Adipocyte (in vitro differentiated cells): ENCODE measurements at regions not wholly inside any gene's neighbourhood (a gene's known extent, or its start where the extent isn't known, plus 50 kb on each side); places are given as distances from the start of the nearest gene placed in this dataset.

Experiments
- DNase-seq: peaks from one replicate; pipeline ENCODE4 v3.0.0-alpha.2; 2015; ENCODE audit warnings: low read depth
- H3K27me3 ChIP-seq: replicated peaks from 2 replicates; pipeline ENCODE4 v1.7.0; 2013; ENCODE audit warnings: mild to moderate bottlenecking, low read length, moderate library complexity; ENCODE audit not compliant: control insufficient read depth, insufficient read depth
- H3K36me3 ChIP-seq: 2 replicates; pipeline ENCODE4 v1.7.0; 2013; ENCODE audit warnings: low read length, mild to moderate bottlenecking, moderate library complexity; ENCODE audit not compliant: control insufficient read depth, insufficient read depth, severe bottlenecking
- H3K4me1 ChIP-seq: 2 replicates; pipeline ENCODE4 v1.7.0; 2013; ENCODE audit warnings: mild to moderate bottlenecking, low read length, moderate library complexity; ENCODE audit not compliant: control insufficient read depth, insufficient read depth
- H3K4me3 ChIP-seq: 2 replicates; pipeline ENCODE4 v1.7.0; 2013; ENCODE audit warnings: mild to moderate bottlenecking, low read length, moderate library complexity
- H3K9ac ChIP-seq: 2 replicates; pipeline ENCODE4 v1.7.0; 2013; ENCODE audit warnings: mild to moderate bottlenecking, low read length, moderate library complexity
- H3K9me3 ChIP-seq: 2 replicates; pipeline ENCODE4 v1.7.0; 2013; ENCODE audit warnings: mild to moderate bottlenecking, low read length, moderate library complexity; ENCODE audit not compliant: control insufficient read depth

DNA sequence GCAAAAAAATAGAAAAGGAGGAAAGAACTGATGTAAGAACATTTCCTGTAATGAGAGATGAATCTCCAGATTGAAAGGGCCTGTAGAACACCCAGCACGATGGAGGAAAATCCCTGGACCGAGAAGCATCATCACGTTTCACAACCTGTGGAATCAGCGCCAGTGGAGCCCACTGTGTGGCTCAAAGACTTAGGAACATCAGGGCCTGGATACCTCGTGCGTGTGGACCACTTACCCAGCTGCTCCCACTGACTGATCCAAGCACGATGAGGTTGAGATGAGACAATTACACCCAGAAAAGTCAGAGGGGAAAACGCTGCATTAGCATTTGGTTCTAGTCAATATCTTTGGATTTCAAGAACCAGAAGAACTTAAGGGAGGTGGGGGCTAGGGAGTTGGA, 224.6 kb downstream of the SYK start:
- no peak overlapping the region for H3K9ac ChIP-seq
- DNase-seq = no peak
- no peak overlapping the region for H3K4me3 ChIP-seq
- no peaks in the 10 kb centered on the region for H3K4me1 ChIP-seq
- H3K36me3 ChIP-seq = no peaks in the 10 kb centered on the region
- peaks cover 7% of the 10 kb centered on the region for H3K9me3 ChIP-seq
- H3K27me3 ChIP-seq = no peaks in the 10 kb centered on the region

DNA sequence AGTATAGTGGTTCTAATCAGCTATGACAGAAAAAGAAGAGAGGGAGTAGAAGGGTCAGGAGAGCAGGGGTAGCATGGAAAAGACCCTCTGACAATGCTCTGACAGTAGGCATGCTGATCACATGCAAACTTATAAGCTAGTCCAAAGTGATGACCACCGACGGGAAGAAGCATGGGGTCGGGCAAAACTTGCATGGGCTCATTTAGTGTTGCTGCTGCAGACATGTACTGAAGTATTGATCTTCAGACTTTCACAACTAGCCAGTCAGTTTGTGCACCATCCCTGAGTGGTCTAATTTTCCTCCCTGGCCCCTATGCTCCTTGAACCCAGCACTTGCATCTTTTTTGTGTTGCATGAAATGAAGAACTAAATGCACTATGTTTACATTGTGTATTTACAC, 225.4 kb downstream of the SYK start:
- Histone ChIP-seq H3K4me1 (no peaks in the 10 kb centered on the region), H3K36me3 (no peaks in the 10 kb centered on the region), H3K9ac (no peak overlapping the region), H3K9me3 (peaks cover 7% of the 10 kb centered on the region), H3K27me3 (no peaks in the 10 kb centered on the region), H3K4me3 (no peak overlapping the region)
- DNase-seq = no peak

DNA sequence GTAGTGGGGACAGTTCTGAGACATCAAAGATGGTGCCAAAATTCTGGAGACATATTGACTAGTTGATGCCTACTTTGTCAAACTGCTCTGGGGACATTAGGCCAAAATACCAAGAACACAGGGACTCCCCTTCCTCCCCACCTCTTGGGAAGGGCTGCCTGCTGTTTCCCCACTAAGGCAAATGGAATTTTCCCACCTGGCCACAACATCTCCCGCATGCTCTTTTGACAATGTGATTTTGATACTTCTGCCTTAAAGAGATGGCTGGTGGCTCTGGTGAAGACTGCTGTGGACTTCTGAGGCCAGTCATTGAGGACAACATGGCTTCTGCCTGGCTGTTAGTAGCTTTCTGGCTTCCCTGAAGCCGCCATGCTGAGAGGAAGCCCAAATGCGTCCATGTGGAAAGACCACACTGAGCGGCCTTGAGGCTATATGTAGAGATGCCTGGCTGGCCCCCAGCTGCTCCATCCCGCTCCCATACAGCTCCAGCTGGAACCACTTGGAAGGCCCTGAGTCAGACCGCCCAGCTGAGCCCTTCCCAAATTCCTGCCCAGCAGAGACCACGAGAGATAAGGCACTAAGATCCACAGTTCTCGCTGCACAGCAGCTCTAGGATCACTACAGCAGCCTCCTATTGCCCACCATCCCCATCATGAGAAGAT, 226.7 kb downstream of the SYK start:
- Histone ChIP-seq H3K9ac (no peak overlapping the region), H3K9me3 (peaks cover 7% of the 10 kb centered on the region), H3K27me3 (no peaks in the 10 kb centered on the region), H3K4me1 (no peaks in the 10 kb centered on the region), H3K36me3 (no peaks in the 10 kb centered on the region), H3K4me3 (no peak overlapping the region)
- DNase-seq = no peak

DNA sequence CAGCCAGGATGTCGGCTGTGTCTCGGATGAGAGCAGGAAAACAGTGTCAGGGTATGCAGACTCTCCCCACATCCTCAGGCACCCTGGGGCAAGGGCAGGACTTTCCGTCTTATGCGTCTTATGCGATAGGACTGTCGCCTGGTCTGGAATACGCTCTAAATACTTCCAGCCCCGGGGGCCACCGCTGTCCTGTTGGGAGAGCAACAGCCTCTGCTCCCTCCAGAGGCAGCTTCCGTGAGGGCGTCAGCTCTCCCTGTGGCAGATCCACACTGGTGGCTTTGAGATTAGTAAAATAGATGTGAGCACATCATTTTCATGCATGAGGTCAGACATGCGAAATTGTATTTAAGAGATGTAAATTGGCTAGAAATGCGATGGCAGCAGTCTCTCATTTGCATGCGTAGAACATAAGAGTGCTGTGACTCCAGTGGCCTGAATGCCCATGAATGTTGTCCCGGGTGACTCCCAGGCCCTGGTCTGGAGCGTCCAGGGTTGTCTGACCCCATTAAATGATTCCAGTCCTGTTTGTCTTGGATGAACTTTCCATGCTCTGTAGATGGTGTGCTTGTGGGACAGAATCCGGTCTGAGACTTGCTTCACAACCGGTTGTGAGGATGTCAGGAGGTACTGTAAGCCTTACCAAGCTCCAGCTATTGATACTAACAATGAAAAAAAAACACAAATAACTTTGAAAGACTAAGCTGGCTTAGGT, 228.2 kb downstream of the SYK start:
- DNase-seq = no peak
- no peaks in the 10 kb centered on the region for H3K36me3 ChIP-seq
- H3K27me3 ChIP-seq = no peaks in the 10 kb centered on the region
- no peak overlapping the region for H3K9ac ChIP-seq
- H3K4me1 ChIP-seq = no peaks in the 10 kb centered on the region
- no peak overlapping the region for H3K4me3 ChIP-seq
- peaks cover 7% of the 10 kb centered on the region for H3K9me3 ChIP-seq

DNA sequence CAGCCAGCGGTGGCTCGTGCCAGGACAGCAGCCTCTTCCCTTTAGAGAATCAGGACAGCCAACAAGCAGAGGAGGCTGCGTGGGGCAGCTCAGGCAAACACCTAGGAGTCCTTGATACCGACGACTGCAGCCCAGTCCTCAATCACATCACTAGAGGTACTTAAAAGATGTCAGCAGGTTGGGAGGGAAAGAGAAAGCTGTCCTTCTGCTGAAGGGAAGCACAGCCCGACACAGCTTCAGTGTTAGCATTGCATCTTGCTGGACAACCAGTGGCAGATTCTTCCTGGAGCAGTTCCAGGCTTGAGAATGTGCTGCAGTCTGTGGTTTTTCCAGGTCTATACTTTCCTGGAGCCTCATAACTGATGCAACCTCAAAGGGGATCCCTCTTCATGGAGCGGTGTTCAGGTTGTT, 230.5 kb downstream of the SYK start:
- H3K9ac ChIP-seq = no peak overlapping the region
- no peak for DNase-seq
- H3K4me3 ChIP-seq = no peak overlapping the region
- no peaks in the 10 kb centered on the region for H3K27me3 ChIP-seq
- no peaks in the 10 kb centered on the region for H3K4me1 ChIP-seq
- peaks cover 7% of the 10 kb centered on the region for H3K9me3 ChIP-seq
- no peaks in the 10 kb centered on the region for H3K36me3 ChIP-seq

DNA sequence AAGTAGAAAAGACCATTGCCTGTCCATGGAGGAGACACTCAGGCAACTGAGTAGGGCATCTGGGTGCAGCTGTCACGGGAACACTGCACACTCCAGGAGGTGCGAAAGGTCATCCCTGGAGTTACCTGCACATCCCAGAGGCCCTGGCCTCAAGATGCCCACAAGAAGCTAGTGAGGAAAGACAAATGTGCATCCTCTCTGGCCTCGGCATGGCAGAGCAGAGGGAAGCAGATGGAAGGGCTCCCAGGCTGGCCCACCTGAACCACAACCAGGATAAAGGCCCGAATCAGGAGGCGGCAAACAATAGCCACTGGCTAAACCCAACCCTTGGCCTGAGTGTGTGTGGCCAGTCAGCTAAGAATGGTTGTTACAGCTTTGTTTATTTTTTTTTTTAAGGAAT, 231.7 kb downstream of the SYK start:
- H3K9me3 ChIP-seq = peaks cover 5% of the 10 kb centered on the region
- no peak overlapping the region for H3K4me3 ChIP-seq
- no peak overlapping the region for H3K9ac ChIP-seq
- no peak for DNase-seq
- H3K27me3 ChIP-seq = no peaks in the 10 kb centered on the region
- H3K36me3 ChIP-seq = no peaks in the 10 kb centered on the region
- peaks cover 11% of the 10 kb centered on the region for H3K4me1 ChIP-seq

DNA sequence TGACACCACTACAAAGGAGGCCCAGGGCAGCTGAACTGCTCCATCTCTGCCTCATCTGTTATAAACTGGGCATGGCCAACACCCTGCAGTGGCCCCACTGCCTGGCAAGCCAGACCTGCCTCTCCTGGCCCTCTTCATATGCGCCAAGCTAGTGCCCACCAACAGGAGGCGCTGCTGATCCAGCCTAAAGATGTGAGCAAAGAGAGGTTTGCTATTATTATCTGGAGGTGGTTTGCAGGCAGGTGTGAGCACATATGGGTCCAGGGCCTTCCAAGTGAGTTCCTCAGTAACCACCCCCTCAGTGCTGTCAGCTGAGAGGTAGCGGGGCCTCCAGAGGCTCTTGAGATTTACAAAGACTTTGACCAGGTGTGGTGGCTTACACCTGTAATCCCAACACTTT, 232.2 kb downstream of the SYK start:
- no peaks in the 10 kb centered on the region for H3K27me3 ChIP-seq
- H3K9ac ChIP-seq = no peak overlapping the region
- H3K4me3 ChIP-seq = no peak overlapping the region
- no peak for DNase-seq
- H3K4me1 ChIP-seq = peaks cover 17% of the 10 kb centered on the region
- no peaks in the 10 kb centered on the region for H3K36me3 ChIP-seq
- H3K9me3 ChIP-seq = no peaks in the 10 kb centered on the region

DNA sequence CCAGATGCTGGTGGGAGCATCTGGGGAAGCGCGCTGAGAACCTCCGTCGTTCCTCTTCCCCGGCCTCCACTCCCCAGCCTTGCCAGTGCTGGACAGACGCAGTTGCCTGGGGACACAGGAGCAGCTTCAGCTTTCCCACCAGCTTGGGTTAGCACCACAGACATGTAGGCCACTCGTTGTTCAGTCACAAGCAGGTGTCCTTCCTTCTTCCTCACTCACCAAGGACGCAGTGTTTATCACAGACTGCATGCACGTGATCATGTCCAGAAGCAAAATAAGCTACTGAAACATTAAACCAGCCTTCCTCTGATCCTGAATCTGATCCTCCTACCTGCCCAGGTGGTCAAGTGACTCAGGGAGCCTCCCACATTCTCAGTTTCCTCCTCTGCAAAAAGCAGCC, 232.9 kb downstream of the SYK start:
- no peak for DNase-seq
- H3K9ac ChIP-seq = no peak overlapping the region
- no peaks in the 10 kb centered on the region for H3K27me3 ChIP-seq
- H3K4me1 ChIP-seq = peaks cover 23% of the 10 kb centered on the region
- no peaks in the 10 kb centered on the region for H3K36me3 ChIP-seq
- no peak overlapping the region for H3K4me3 ChIP-seq
- no peaks in the 10 kb centered on the region for H3K9me3 ChIP-seq

DNA sequence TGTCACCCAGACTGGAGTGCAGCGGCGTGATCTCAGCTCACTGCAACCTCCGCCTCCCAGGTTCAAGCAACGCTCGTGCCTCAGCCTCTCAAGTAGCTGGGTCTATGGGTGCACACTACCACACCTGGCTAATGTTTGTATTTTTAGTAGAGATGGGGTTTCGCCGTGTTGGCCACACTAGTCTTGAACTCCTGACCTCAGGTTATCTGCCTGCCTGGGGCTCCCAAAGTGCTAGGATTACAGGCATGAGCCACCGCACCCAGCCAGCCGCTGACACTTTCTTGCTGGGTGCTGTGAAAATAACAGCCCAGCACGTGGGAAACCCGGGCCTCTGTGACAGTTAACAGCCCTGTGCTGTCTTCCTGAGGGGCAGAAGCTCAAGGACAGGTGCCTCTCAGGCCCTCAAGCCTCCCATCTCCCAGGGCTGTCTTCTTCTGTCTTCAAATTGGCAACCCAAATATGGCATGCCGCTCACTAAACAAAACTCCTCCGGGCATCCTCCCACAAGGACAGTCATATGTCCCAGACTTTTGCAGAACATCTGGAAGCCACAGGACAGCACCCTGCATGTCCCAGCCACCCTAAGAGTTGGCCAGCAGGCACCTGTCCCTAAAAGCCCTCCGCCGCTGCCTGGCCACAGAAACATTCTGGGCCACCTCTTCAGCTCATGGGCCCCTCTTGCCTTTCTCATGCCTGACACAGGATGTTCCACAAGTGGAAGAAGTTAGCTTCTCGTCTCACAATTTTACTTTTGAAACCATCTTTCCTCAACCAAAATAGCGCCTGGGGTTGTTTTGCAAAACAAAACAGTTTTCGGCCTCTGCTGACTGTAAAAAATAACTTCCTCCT, 233.6 kb downstream of the SYK start:
- Histone ChIP-seq H3K9ac (no peak overlapping the region), H3K36me3 (no peaks in the 10 kb centered on the region), H3K4me1 (peaks cover 23% of the 10 kb centered on the region), H3K9me3 (no peaks in the 10 kb centered on the region), H3K4me3 (no peak overlapping the region), H3K27me3 (no peaks in the 10 kb centered on the region)
- no peak for DNase-seq

DNA sequence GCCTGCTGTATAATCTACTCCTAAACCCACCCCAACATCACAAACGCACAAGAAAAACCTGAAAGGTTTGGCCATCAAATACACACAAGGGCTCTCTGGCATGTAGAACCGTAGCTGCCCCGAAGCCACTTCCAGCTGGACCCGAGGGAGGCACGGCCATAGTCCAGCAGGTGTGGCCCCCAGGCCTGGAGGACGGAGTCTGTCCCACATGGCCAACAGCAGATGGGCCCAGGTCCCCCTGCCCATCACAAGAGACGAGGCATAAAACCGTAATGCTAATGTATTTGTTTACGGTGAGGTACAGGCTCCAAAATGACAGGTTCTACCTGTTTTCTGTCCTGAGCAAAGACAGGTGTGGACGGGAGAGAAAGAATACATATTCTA, 234.2 kb downstream of the SYK start:
- peaks cover 23% of the 10 kb centered on the region for H3K4me1 ChIP-seq
- no peaks in the 10 kb centered on the region for H3K27me3 ChIP-seq
- H3K9me3 ChIP-seq = no peaks in the 10 kb centered on the region
- no peak overlapping the region for H3K4me3 ChIP-seq
- H3K36me3 ChIP-seq = no peaks in the 10 kb centered on the region
- no peak for DNase-seq
- no peak overlapping the region for H3K9ac ChIP-seq

DNA sequence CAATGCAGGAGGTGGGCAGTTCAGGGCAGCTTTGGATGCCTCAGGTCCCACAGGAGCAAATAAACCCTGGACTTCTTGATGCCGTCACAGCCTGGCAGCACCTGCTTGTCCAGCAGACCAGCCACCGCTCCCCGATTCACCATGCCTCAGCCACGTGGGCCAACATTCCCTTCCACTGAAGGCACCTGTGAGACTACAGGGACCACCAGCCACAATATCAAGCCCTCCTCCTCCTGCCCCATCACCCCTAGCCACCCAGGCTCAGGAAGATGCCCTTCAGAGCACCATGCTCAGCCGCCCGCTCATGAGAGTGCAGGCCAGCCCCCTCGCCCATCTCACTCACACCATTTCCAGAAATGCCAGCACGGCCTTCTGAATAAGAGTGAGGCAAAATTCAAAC, 234.7 kb downstream of the SYK start:
- H3K9me3 ChIP-seq = no peaks in the 10 kb centered on the region
- no peak for DNase-seq
- peaks cover 23% of the 10 kb centered on the region for H3K4me1 ChIP-seq
- no peaks in the 10 kb centered on the region for H3K36me3 ChIP-seq
- H3K27me3 ChIP-seq = no peaks in the 10 kb centered on the region
- peak overlapping the region; percentile 76 for H3K9ac ChIP-seq
- H3K4me3 ChIP-seq = no peak overlapping the region
